SHP77 treated with DMSO at 0.1 percent for 48 hours (cell line): ENCODE measurements at regions not wholly inside any gene's neighbourhood (a gene's known extent, or its start where the extent isn't known, plus 50 kb on each side); places are given as distances from the start of the nearest gene placed in this dataset.
"Not testable (repeated sequence)": the region's sequence is repeated elsewhere in the genome, so short reads cannot be mapped to it uniquely, and the experiment has no call there.

ENCODE experiments used
- DNase-seq: peaks from one replicate; lab custom pipeline; 2025; lab: John Stamatoyannopoulos, UW

GRCh38 chr3:56955492-56956111 lies 104.9 kb upstream of the SPATA12 start:
- DNase-seq, result no peak

DNA sequence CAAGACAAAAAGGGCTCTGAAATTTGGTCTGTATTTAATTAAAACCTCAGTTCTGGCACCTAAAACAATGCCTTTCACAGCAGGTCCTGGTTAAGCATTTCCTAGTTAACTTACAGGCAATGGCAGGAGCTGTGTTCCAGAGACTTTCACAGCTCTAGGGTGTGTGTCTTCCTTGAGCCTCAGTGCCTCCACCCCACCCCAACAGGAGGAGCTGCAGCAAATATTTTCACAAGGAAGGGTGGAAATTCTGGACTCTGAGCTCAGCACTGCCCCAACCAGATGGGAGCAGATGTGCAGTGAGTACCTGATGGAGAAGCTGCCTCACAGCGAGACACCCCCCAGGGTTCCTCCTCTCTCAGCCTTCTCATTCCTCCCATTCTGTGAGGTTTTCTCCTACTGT lies 106.3 kb upstream of the SPATA12 start:
- no peak for DNase-seq

DNA sequence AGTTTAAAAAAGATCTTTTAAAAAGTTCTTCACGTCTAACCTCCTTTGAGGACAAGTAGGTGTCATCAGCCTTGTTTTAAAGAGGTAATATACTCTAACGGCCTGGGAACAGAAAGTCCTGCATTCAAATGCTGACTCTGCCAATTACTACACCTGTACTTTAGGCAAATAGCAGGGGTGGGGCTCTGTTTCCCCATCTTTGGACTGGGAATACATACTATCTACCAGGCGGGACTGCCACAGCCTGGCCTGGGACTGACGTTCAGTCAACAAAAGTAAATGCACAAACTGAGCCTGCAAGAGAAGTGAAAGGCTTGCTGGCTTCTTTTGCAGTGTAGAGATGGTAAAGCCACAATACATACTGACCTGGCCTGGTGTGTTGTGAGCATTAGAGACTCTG lies 107.6 kb upstream of the SPATA12 start:
- no peak for DNase-seq

DNA sequence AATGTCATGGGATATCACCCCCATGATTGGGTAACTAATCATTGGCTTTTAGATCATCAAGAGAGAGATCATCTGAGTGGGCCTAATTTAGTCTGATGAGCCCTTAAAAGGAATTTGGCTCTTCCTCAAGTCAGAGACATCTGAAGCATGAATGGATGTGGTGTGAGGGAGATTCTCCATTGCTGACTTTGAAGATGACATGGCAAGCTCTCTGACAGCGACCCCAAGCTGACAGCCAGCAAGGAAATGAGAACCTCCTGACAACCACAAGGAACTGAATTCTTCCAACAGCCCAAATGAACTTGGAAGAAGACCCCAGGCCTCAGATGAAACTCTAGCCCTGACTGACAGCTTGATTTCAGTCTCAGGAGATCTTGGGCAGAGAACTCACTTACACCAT lies 108.4 kb upstream of the SPATA12 start:
- DNase-seq, result no peak

DNA sequence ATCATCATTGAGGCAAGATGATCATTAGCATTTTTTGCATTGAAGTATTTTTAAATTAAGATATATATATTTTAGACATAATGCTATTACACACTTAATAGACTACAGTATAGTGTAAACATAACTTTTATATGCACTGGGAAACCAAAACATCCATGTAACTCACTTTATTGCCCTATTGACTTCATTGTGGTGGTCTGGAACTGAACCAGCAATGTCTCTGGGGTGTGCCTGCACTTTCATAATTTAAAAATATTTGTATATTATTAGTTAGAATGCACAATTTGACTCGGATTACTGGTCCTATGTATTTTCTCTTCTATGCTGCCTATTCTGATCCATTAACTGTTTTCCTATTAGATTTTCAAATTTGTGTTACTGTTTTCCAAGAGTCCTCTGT lies 109.1 kb upstream of the SPATA12 start:
- no peak for DNase-seq

- not testable (repeated sequence) for DNase-seq
Observed at GRCh38 chr3:56945378-56945777, 115.1 kb upstream of the SPATA12 start.

DNA sequence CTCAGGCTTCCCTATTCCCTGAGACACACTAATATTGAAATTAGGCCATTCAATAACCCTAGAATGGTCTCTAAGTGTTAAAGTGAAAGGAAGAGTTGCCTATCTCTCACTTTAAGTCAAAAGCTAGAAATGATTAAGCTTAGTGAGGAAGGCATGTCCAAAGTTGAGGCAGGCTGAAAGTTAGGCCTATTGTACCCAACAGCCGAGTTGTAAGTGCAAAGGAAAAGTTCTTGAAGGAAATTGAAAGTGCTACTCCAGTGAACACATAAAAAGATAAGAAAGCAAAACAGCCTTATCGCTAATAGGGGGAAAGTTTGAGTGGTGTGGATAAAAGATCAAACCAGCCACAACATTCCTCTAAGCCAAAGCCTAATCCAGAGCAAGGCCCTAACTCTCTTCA lies 117.9 kb upstream of the SPATA12 start:
- DNase-seq, result no peak

DNA sequence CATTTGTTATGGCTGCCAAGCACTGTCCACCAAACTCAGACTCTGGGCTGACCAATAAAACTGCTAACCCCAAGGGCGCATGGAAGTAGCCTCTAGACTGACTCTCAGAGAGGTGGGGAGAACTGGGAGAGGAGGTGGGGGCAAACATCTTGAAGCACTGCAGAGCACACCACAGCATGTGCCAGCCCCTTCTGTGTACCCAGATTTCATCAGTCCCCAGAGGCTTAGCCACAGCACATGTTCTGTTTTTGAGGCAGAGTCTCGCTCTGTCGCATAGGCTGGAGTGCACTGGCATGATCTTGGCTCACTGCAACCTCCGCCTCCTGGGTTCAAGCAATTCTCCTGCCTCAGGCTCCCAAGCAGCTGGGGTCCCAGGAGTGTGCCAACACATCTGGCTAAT lies 119.5 kb upstream of the SPATA12 start:
- DNase-seq, result no peak

GRCh38 chr3:56940321-56940720 lies 120.1 kb upstream of the SPATA12 start:
- no peak for DNase-seq

- no peak for DNase-seq
Observed at GRCh38 chr3:56939834-56940233, 120.6 kb upstream of the SPATA12 start.

DNA sequence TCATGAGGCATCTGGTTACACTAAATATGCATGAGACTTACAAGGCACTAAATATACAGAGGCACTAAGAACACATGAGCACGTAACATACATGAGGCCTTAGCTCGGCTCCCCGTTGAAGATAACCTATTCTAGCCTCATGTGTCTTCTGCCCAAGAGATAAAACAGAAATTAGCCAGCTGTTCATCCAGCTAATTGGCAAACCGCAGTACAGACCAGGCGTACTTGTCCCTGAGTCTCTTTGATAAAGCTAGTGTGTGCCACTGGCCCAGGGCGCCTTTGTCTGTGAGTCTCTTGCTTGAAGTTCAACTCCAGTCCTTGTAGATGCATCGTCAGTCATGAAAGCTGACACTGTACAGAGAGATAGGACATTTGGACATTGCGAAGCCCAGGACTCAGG lies 121.9 kb upstream of the SPATA12 start:
- no peak for DNase-seq

- no peak for DNase-seq
Observed at GRCh38 chr3:56937580-56937979, 122.9 kb upstream of the SPATA12 start.

- no peak for DNase-seq
Observed at GRCh38 chr3:56935811-56936210, 124.7 kb upstream of the SPATA12 start.

DNA sequence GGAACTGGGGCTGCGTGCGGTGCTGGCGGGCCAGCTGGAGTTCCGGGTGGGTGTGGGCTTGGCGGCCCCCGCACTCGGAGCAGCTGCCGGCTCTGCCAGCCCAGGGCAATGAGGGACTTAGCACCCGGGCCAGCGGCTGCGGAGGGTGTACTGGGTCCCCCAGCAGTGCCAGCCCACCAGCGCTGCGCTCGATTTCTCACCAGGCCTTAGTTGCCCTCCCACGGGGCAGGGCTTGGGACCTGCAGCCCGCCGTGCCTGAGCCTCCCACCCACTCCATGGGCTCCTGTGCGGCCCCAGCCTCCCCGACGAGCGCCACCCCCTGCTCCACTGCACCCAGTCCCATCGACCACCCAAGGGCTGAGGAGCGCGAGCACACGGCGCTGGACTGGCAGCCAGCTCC lies 126.0 kb upstream of the SPATA12 start:
- DNase-seq, result not testable (repeated sequence)

- DNase-seq, result no peak
Observed at GRCh38 chr3:56933803-56934202, 126.7 kb upstream of the SPATA12 start.

DNA sequence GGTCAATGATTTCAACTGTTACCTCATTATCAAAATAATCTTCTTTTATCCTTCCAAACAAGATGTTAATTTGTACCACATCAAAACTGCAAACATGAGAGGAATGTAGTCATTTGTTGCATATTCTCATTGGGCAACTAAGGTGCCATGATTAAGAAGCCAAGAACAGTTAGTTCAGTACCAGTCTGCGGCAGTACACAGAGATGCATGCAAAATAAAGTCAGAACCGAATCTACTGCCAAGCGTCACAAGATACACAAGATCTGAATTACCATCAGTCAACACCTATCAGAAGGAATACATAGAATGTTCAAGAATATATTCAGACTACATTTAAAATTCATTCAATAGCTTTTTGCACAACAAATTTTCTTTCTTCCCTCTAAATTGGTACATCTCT lies 127.6 kb upstream of the SPATA12 start:
- DNase-seq, result no peak

- DNase-seq, result no peak
Observed at GRCh38 chr3:56931836-56932235, 128.6 kb upstream of the SPATA12 start.

DNA sequence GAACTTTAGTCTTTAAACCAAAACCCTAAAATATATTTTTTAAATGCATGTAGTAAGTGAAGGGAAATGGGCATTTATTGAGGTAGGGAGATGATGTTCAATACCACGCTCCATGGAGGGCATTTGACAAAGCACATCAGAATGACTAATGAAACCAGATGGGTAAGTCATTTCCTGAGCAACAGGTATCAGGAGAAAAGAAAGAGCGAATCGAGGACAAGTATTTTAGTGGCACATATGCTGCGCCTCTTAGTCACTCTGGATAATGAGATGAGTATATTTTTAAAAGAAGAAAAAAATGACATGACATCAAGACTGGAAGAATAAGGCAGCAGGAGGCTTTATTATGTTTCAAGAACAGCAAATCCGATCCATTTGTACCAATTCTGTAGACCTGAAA lies 129.0 kb upstream of the ARHGEF3 start:
- DNase-seq, result no peak

GRCh38 chr3:56929809-56930615 lies 128.3 kb upstream of the ARHGEF3 start:
- no peak for DNase-seq

DNA sequence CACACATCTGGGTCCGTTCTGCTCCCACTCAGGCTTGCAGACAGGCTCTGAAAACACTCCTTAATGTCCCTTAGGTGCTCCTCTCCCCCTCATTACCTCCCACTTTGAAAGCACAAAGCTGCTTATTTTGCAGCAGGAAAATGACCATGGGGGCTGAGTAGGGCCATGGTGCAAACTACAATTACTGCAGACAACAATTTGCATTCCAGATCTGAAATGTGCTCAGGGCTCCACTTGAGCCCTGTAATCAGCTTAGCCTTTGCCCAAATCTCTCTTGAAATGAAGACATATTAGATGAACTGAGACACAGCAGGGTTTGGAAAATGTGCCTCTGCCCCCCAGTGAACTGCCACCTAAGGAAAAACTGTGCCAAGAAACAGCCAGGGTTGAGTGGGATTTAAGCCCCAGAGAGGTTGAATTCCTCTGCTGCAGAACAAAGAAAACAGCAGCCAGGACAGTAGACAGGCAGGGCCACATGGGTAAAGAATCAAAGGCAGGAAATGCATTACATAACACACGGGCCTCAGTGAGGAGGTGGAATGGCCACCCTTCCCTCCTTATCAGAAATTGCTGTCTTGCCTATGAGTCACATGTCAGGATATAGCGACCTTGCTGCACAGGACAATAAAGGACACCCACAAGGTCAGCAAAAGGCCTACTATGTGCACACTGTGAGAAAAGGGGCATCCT lies 126.8 kb upstream of the ARHGEF3 start:
- no peak for DNase-seq

GRCh38 chr3:56927855-56928254 lies 126.1 kb upstream of the ARHGEF3 start:
- DNase-seq, result no peak

DNA sequence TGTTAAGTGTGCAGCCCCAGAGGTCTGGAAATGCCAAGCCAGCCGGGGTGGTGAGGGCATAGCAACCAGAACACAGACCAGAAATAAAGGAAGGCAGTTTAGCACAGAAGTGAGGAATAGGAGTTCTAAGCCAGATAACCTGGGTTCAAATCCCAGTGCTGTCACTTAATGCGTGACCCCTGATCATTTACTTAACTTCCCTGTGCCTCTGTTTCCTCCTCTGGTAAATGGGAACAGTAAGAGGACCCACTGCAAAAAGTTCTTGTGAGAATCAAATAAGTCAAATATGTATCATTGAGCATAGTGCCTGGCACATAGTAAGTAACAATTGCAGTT lies 125.2 kb upstream of the ARHGEF3 start:
- DNase-seq, result no peak

DNA sequence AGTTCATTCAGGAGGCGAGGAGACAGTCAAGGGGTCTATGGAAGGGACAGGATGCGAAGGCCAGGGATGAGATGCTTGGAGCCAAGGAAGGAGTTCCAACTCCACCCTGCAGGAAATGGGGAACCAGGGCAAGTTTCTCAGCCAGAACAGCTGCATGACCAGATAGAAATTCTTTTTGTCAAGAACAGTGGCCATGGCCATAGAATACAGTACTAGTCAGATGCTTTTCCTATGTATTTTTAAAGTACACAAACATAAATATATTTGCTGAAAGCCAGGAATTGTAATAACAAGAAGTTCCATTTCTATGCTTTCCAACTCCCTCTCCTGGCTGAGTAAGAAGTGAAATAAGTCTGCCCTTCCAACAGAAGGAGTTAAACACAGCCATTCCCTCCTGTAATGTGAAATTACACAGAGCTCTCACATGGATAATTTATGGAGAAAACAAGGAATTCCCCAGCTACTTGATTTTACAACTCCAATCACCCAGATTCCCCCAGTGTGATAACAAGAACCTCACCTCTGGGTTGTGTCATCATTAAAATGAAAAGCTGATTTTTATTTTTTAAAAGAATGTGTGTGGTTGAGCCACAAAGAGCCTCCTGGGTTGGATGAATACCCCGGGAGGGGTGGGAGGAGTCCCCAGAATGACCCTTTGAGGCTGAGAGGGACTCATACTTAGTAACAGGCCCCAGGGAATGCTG lies 124.6 kb upstream of the ARHGEF3 start:
- no peak for DNase-seq
